ENCODE measurements at regions not wholly inside any gene's neighbourhood (a gene's known extent, or its start where the extent isn't known, plus 50 kb on each side); places are given as distances from the start of the nearest gene placed in this dataset.
"Not testable (repeated sequence)": the region's sequence is repeated elsewhere in the genome, so short reads cannot be mapped to it uniquely, and the experiment has no call there.

- DNase-seq (ENCODE audit: insufficient read length, low spot score), result no peak
- no peak for FAIRE-seq
Observed at GRCh38 chr12:90575995-90576394, 379.0 kb downstream of the CCER1 start.

GRCh38 chr12:90574676-90575075 is 380.3 kb downstream of the CCER1 start:
- FAIRE-seq (no peak), DNase-seq (ENCODE audit: insufficient read length, low spot score) (no peak)
- no peak for TF ChIP-seq POLR2A (IDR thresholded peaks at IDR 0.05; ENCODE audit: low read depth, low read length)

More at GRCh38 chr12:90575995-90576394, 379.0 kb downstream of the CCER1 start:
- no peak for TF ChIP-seq POLR2A (IDR thresholded peaks at IDR 0.05; ENCODE audit: low read depth, low read length)

- FAIRE-seq (no peak), DNase-seq (ENCODE audit: insufficient read length, low spot score) (no peak)
- no peak for TF ChIP-seq POLR2A (IDR thresholded peaks at IDR 0.05; ENCODE audit: low read depth, low read length)
Observed at GRCh38 chr12:90572778-90573177, 382.2 kb downstream of the CCER1 start.

GRCh38 chr12:90569685-90570084 is 385.3 kb downstream of the CCER1 start:
- peak; percentile 23 for FAIRE-seq
- no peak for TF ChIP-seq POLR2A (IDR thresholded peaks at IDR 0.05; ENCODE audit: low read depth, low read length)
- DNase-seq (ENCODE audit: insufficient read length, low spot score), result no peak

- no peak for FAIRE-seq
- no peak for TF ChIP-seq POLR2A (IDR thresholded peaks at IDR 0.05; ENCODE audit: low read depth, low read length)
Observed at GRCh38 chr12:90562671-90563070, 392.3 kb downstream of the CCER1 start.

GRCh38 chr12:90548595-90548994 is 406.4 kb downstream of the CCER1 start:
- DNase-seq (ENCODE audit: insufficient read length, low spot score) (no peak), FAIRE-seq (no peak)
- no peak for TF ChIP-seq POLR2A (IDR thresholded peaks at IDR 0.05; ENCODE audit: low read depth, low read length)

More at GRCh38 chr12:90562671-90563070, 392.3 kb downstream of the CCER1 start:
- DNase-seq (ENCODE audit: insufficient read length, low spot score), result no peak

- peak; percentile 27 for FAIRE-seq
- TF ChIP-seq POLR2A (IDR thresholded peaks at IDR 0.05; ENCODE audit: low read depth, low read length), result no peak
- no peak for DNase-seq (ENCODE audit: insufficient read length, low spot score)
Observed at GRCh38 chr12:90546511-90546910, 408.5 kb downstream of the CCER1 start.

- DNase-seq (ENCODE audit: insufficient read length, low spot score), result no peak
- no peak for FAIRE-seq
- no peak for TF ChIP-seq POLR2A (IDR thresholded peaks at IDR 0.05; ENCODE audit: low read depth, low read length)
Observed at GRCh38 chr12:90543841-90544240, 411.1 kb downstream of the CCER1 start.

GRCh38 chr12:90543374-90543773 is 411.6 kb downstream of the CCER1 start:
- DNase-seq (ENCODE audit: insufficient read length, low spot score) (no peak), FAIRE-seq (peak; percentile 48)
- TF ChIP-seq POLR2A (IDR thresholded peaks at IDR 0.05; ENCODE audit: low read depth, low read length), result no peak

GRCh38 chr12:90542852-90543251 is 412.1 kb downstream of the CCER1 start:
- FAIRE-seq, result not testable (repeated sequence)

GRCh38 chr12:90533828-90534227 is 421.1 kb downstream of the CCER1 start:
- not testable (repeated sequence) for FAIRE-seq; DNase-seq (ENCODE audit: insufficient read length, low spot score)

More at GRCh38 chr12:90542852-90543251, 412.1 kb downstream of the CCER1 start:
- not testable (repeated sequence) for DNase-seq (ENCODE audit: insufficient read length, low spot score)

- FAIRE-seq, result no peak
- no peak for TF ChIP-seq POLR2A (IDR thresholded peaks at IDR 0.05; ENCODE audit: low read depth, low read length)
- DNase-seq (ENCODE audit: insufficient read length, low spot score), result no peak
Observed at GRCh38 chr12:90520002-90520734, 434.8 kb downstream of the CCER1 start.

GRCh38 chr12:90519285-90519684 is 435.7 kb downstream of the CCER1 start:
- no peak for TF ChIP-seq POLR2A (IDR thresholded peaks at IDR 0.05; ENCODE audit: low read depth, low read length)
- DNase-seq (ENCODE audit: insufficient read length, low spot score) (no peak), FAIRE-seq (no peak)

GRCh38 chr12:90515199-90516175 is 439.5 kb downstream of the CCER1 start:
- no peak for DNase-seq (ENCODE audit: insufficient read length, low spot score)
- TF ChIP-seq POLR2A (IDR thresholded peaks at IDR 0.05; ENCODE audit: low read depth, low read length), result no peak
- peak; percentile 45 for FAIRE-seq
